HUDEP-2 (cell line): ENCODE measurements at regions not wholly inside any gene's neighbourhood (a gene's known extent, or its start where the extent isn't known, plus 50 kb on each side); places are given as distances from the start of the nearest gene placed in this dataset.
"Not testable (repeated sequence)": the region's sequence is repeated elsewhere in the genome, so short reads cannot be mapped to it uniquely, and the experiment has no call there.

Source experiments
- DNase-seq, 76 experiments: peaks; one replicate each; lab custom pipeline; 2025; ENCODE audit not compliant: unreplicated experiment in 76 of 76; lab: John Stamatoyannopoulos, UW

DNA sequence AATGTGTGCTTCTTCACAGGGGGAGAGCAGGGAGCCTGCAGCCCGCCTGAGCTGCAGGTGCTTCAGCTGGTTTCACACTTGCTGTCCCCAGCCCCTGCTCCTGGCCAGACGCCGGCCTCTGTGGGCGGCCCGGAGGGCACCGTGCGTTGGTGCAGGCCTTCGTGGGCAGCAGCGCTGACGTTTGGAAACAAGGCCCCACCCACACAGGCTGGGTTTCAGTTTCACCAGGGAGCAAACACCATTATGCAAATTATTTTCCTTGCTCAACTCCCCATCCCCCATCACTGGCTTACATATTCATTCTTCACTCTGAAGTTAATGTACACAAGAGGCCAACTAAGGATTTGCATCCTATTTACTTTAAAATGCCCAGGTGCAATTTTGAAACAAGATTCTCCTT lies 343.2 kb downstream of the BCL2L11 start:
- DNase-seq = not testable (repeated sequence)

DNA sequence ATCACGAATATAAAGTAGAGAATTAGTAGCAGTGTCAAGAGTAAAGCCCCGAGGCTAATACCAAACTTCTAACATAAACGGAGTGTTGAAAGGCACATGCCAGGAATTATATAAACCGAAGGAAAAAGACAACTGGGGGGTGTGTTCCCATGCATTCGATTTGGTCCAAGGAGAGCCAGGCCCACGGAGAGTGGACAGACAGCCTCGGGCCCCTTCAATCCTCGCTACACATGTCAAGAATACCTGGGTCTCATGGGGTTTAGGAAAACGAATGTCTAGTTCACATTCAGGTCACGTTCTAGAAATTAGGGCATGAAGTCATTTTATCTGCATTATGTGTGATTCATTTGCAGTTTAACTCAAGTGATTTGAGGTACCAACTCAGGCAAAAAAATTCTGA lies 343.7 kb downstream of the BCL2L11 start:
- not testable (repeated sequence) for DNase-seq

DNA sequence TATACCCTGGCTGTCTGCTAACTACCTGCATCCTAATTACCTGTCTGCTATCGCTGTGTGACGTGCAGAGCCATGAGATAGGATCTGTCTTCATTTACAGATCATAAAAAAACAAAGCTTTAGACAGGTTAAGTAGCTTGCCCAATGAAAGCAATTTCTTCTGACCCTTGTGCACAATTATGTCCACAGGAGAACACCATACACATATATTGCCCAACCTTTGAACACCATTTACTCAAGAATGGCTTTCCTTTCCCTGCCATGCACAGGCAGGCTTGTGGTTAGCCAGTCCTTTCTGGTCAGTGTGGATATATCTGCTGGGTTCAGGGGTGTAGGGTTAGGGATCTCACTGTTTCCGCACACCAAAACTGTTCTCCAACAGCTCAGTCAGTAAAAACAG lies 344.8 kb downstream of the BCL2L11 start:
- not testable (repeated sequence) for DNase-seq

DNA sequence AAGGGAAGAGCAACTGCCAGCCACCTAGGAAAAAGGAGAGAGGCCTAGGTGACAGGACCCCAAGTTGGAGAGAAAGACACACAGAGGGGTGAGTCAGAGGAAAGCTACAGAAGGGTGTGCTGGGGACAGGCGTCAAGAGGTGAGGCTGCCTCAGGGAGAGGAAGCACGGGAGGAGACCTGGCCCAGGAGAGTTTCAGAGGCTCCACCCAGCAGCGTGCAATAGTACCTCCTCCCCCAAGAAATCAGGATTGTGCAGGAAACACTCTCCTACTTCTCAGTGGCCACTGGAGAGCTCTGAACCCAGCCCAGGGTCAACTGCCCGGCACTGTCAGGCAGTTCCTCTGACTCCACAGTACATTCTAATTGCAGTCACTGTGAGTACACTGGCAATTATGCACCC lies 346.0 kb downstream of the BCL2L11 start:
- not testable (repeated sequence) for DNase-seq

DNA sequence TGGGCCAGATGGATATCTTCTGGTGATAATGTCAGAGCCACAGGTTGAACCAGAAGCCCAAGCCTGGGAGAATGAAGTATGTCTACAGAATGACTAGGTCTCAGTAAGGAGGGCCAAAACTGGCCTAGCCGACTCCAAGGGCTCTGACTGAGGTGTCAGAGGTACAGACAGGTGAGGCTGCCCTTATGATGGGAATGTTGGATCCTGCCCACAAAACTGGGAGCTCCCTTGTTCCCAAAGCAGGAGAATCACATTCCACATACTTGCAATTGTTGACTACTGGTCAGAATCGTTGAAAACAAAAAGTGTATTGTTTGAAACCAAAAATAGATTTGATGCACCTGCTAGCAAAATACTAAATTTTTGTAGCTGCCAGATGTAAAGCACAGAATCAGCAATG lies 350.2 kb downstream of the BCL2L11 start:
- DNase-seq = not testable (repeated sequence)

DNA sequence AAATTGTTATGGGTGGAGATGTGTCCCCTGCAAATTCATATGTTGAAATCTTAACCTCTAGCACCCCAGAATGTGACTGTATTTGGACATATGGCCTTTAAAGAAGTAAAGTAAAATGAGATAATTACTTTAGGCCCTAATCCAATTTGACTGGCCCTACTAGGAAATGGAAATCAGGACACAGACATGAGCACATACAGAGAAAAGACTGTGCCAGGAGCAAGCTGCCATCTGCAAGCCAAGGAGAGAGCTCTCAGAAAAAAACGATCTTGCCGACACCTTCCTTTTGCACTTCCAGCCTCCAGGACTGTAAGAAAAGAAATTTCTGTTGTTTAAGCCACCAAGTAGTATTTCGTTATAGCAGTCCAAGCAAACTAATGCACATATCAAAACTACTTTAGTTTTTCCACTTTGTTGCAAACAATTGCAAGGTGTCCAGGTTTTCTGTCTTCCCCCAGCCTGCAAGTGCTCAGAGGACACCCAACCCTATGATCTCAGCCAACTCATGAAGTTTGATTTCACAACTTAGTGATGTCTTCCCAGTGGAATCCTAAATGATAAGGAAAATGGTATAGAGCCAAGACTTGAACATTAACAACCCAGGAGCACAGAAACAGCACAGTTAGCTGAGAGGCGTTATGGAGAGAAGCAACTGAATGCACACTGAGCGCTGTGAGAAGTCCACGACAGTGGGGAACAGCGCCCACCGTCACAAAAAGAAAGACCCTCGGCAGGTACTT lies 351.2 kb downstream of the BCL2L11 start:
- DNase-seq = not testable (repeated sequence)

DNA sequence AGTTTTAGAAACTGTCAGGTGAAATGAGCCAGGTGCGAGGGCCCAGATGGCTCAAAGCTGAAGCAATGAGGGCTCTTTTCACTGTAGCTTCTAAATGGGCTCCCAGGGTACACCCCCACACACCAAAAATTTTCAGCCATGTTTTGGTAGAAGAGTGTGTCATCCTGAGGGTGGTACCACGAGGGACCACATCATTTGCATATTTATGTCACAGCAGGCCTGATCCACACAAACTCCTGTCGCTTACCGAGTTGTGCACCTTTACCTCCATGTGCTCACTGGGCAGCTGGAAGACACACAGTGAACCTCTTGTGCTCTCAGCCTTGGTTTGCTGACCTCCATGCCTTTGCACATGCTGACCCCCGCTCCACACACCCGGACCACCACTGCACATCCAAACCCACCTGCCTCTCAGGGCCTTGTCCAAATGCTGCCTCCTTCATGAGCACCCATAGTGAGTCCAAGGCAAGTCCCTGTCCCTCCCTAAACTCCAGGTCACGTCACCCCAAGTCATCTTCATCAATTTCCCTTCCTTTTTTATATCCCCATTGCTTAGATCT lies 352.2 kb downstream of the BCL2L11 start:
- DNase-seq = not testable (repeated sequence)

DNA sequence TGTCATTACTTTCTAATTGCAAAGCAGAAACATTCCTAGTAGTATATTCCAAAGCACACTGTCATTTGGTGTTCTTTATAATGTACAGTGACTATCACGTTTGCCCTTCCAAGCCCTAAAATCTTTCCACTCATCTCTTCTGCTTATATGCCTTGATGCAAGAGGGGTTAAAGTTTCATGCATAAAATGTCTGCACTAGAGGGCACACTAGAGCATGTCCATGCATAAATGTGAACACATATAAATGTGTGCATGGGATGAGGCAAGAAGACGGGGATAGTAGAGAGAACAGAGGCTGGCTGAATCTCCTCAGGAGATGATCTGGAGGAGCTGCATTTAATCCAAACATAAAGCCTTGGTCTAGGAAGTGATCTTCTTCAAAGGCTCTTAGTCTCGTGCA lies 352.8 kb downstream of the BCL2L11 start:
- DNase-seq = not testable (repeated sequence)

DNA sequence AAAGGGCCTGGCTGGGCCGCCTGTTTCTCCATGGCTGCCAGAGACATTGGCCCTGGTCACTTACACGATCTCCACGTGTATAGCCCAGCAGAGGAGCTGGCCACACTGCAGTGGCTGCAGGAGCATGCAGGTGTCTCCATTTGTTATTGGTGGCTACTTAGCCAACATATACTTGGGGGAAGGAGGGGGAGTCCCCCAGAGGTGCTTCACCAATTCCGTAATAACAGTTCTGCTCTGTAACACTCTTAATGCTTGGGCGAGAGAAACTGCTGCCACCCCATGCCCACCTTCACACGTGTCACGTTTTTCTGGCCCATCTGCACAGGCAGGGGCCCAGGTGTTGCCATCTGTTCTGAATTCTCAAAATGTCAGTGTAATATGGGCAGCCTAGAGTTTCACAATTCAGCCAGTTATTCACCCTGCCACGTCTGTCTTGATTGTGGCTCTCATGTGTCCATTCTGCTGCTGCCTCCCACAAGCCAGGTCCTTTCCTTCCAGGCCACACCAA lies 353.5 kb downstream of the BCL2L11 start:
- DNase-seq = not testable (repeated sequence)

DNA sequence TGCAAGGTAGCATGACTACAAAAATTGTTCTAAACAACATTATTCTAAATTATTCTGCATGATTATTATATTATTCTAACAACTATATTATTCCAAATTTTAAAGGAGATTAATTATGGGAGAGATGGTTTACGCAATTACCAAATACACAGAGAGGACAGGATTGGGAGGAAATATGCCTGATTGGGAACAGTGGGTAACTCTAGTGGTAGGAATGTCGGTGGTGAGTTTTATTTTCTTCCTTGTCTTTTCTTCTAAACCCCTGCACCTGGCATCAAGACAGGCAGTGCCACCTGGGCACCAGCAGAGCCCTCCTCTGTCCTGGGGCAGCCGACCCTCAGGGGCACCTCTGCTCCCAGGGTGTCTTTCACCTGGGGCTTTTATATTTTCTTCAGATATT lies 357.6 kb downstream of the BCL2L11 start:
- not testable (repeated sequence) for DNase-seq

DNA sequence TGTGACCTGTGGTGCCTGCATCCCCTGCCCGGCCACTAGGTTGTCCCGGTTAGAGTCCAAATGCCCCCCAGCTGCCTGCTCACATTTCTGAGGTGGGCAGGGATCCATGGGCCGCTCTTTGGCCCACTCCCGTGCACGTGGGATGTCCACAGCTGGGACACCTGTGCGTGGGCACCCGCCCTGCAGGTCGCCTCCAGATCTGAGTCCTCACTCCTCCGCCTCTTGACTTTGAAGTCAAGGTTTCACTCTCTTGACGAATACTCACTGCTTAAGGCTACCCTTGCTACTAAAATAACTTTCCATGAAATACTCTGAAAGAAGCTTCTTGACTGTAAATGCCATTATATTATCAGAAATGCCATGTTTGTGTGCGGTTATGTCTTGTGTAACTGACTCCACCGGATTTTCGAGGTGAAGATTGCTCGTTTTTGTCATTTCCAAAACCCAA lies 358.2 kb downstream of the BCL2L11 start:
- DNase-seq = not testable (repeated sequence)

DNA sequence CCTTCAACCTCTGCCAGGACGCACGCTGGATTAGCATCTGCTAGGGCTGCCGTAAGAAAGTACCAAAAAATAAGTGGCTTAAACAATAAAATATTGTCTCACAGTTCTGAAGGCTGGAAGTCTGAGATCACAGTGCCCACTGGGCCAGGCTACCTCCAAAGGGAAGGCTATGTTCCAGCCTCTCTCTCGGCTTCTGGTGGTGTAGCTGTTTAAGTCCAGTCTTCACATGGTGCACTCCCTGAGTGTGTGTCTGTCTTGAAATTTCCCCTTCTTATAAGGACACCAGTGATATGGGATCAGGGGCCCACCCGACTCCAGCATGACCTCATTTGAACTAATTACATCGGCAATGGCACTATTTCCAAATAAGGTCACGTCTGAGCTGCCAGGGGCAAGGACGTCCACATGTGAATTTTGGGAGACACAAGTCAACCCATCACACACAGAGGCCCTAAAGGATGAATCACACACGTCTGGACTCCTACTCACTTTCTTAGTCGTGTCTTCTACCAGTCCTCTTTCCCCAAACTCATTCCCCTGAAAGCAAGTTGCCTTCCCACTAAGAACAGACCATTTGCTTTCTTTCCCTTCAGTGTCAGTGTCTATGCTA lies 359.4 kb downstream of the BCL2L11 start:
- not testable (repeated sequence) for DNase-seq

DNA sequence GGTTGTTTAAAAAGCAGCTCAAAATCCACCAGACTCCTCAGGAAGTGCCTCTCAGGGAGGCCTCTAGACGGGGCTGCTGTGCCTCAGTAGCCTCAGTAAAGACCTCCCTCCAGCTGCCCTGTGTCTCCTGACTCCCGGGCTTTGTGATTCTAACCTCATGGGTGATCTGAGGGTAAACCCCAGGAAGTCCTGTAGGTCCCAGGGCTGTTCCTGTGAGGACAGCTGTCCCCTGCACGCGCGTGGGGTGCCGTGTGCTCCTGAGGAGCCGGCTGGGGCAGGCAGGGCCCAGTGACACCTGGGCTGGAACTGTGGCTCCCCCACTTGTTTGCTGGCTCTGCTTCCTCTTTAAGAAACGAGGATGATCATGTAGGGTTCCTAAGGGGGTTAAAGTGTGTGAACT lies 359.9 kb downstream of the BCL2L11 start:
- DNase-seq = not testable (repeated sequence)

DNA sequence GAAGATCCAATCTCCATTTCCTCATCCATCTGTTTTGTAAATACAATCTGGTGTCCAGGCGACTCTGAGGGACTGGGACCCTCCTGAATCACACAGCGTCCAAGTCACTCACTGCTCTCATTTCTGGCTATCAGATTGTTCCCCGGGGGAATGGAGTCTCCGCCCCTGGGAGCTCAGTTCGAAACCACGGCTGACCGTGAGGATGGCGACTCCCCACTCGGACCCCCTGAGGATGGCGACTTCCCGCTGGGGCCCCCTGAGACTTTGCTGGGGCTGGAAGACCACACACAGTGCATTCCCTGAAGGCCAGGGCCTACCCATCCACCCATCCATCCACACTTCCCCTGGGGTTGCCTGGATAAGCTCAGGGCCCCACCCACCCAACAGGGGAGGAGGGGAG lies 360.5 kb downstream of the BCL2L11 start:
- DNase-seq = not testable (repeated sequence)

DNA sequence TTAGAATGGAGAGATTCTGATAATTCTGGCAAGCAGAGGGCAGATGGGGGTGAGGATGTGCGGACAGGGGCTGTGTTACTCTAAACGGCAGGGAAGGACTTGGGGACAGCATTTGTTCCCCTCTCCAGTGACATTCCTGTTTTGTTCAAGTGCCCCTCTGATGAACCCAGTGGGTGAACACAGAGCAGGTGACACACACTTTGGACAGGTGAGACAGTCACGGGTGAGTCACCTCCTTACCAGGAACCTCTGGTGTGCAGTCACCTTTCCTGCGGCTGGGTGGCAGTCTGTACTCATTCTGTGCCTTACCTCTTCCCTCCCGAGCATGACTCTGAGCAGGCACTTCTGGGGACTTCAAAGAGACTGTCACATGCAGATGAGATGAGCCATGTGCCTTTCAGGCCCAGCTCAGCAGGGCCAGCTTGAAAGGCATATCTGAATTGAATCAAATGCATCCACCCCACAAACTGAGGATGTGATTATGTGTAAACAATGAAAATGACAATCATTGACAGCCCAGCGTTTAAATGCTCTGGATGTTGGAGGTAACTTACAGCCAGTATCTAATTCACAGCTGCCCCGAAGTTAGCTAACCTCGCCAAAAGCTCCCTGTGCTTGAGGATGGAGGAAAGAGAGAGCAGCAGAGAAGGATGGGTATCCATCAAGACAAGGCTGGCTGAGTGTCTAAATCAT lies 362.4 kb downstream of the BCL2L11 start:
- not testable (repeated sequence) for DNase-seq

DNA sequence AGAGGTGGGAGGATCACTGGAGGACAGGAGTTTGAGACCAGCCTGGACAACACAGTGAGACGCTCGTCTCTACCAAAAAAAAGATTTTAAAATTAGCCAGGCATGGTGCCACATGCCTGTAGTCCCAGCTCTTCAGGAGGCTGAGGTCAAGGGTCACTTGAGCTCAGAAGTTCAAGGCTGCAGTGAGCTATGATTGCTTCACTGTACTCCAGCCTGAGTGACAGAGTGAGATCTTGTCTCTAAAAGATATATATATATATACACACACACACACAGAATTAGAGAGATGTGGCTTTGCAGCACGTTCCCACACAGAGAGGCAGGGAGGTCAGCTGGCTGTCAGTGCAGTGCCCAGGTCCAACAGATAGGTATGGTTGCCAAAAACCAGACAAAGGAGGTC lies 363.4 kb downstream of the BCL2L11 start:
- DNase-seq = not testable (repeated sequence)

DNA sequence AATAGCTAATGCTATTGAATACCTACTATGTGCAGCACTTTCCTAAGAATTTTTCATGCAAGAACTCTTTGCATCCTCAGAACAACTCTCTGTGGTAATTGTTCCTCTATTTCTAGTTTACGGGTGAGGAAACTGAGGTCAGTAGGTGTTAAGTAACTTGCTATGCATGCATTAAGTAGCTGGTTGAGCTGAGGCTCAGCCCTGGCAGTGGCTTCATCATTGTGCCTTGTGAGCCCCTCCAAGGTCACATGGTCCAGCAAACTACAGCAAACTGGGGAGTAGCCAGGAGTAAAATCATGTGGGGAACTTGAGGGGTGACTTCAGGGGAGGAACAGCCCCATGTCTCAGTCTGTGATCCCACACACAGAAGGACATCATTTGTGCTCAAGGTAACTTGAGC lies 365.2 kb downstream of the BCL2L11 start:
- not testable (repeated sequence) for DNase-seq

DNA sequence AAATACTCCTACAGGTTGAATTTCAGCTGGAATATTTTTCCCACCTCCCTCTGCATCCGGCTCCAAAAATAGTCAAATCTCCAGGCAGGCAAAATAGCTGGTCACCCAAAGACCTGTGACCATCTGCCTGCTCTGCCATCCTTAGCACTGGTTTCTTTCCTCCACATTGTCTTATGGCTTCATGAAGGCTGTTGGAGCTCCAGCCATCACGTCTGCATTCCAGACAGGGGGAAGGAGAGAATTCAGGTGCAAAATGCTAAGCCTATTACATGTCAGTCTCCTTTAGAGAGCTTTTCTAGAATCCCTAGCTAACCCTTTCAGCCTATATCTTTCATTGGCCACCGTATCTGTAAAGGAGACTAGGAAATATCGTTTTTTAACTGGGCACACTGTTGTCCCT lies 367.7 kb downstream of the BCL2L11 start:
- not testable (repeated sequence) for DNase-seq

DNA sequence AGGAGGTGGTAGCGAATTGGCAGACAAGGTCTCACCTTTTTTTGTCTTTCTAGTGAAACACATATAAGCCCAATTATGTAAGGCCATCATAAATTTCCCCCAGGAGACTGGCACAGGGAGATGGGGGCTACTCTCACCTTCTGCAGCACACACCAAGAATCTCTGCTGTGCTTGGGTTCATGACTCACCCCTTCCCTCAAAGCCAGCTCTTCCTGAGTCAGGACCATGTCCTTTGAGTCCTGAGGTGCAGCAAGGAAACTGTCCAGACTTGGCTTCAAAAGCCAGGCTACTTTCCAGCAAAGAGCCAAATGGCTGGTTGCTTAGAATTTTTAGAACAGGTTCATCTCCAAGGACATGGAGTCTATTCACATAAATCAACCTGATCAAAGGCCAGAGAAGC lies 368.7 kb downstream of the BCL2L11 start:
- DNase-seq = not testable (repeated sequence)

DNA sequence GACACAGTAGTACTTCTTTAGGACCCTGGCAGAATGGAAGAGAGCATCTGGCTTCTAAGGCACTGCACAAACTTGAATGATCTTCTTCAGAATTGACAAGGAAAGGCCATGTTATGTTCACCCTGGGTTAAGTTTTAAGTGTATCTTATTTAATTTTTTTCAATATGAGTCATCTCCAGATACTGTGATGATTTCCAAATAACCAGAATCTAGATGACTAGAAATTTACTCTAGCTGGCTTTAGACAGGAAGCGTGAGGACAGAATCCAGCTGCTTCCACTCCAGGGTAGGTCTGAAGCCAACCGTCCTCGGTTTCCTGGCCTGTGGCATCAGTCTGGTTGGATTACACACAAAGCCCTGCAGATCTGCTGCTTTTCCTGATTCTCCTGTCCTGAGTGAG lies 370.5 kb downstream of the BCL2L11 start:
- not testable (repeated sequence) for DNase-seq

DNA sequence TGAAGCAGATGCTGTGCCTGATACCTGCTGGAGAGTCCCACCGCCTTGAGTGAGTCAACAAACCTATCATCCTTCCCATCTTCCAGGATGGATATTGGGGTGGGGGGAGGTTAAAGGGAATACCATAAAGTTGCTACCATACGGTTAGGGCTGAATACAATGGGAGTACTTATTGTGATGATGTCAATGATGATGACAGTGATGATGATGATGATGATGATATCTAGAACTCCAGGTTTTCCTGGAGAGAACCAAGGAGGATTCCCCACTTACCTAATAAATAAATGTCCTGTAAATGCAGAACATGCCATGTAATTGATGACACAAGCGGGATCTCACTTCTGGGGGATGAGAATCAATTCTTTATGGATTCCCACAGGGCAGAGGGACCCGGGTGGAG lies 370.9 kb downstream of the BCL2L11 start:
- not testable (repeated sequence) for DNase-seq
